Choroid plexus epithelial cell (primary cell): ENCODE measurements at regions not wholly inside any gene's neighbourhood (a gene's known extent, or its start where the extent isn't known, plus 50 kb on each side); places are given as distances from the start of the nearest gene placed in this dataset.

Experiments used
- DNase-seq: peaks from one replicate; pipeline ENCODE4 v3.0.0-alpha.2; 2010; ENCODE audit warnings: low read depth
- H3K4me3 ChIP-seq: 2 replicates; pipeline ENCODE4 v1.5.1; 2011; ENCODE audit warnings: low read depth, mild to moderate bottlenecking, control low read depth, low read length, moderate library complexity
- TF ChIP-seq, protein P1 (sequence below): conservative IDR thresholded peaks from 2 replicates; pipeline ENCODE4 v1.5.1; 2011; ENCODE audit warnings: low read depth, mild to moderate bottlenecking, control low read depth, inconsistent platforms, low read length, moderate library complexity

DNA sequence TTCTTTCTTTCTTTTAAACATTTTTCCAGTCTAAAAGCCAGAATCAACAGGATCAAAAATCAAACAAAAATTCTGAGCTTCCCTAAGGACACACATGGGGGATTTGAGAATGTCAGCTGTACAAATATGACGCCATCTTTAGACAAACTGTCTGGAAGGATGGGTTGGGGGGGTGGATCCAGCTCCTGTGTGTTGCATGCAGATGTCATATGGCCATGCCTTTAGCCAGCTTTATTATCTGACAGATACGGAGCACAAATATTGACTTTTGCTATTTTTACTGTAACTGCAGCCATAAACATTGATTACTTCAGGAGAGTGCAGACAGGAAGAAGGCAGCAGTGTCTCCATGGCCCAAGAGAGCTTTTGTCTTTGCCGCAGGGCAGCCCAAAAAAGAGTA is 279.4 kb upstream of the ELAC2 start:
- TF ChIP-seq, protein P1, sequence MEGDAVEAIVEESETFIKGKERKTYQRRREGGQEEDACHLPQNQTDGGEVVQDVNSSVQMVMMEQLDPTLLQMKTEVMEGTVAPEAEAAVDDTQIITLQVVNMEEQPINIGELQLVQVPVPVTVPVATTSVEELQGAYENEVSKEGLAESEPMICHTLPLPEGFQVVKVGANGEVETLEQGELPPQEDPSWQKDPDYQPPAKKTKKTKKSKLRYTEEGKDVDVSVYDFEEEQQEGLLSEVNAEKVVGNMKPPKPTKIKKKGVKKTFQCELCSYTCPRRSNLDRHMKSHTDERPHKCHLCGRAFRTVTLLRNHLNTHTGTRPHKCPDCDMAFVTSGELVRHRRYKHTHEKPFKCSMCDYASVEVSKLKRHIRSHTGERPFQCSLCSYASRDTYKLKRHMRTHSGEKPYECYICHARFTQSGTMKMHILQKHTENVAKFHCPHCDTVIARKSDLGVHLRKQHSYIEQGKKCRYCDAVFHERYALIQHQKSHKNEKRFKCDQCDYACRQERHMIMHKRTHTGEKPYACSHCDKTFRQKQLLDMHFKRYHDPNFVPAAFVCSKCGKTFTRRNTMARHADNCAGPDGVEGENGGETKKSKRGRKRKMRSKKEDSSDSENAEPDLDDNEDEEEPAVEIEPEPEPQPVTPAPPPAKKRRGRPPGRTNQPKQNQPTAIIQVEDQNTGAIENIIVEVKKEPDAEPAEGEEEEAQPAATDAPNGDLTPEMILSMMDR, result no peak
- DNase-seq, result peak; percentile 5
- no peak overlapping the region for H3K4me3 ChIP-seq

DNA sequence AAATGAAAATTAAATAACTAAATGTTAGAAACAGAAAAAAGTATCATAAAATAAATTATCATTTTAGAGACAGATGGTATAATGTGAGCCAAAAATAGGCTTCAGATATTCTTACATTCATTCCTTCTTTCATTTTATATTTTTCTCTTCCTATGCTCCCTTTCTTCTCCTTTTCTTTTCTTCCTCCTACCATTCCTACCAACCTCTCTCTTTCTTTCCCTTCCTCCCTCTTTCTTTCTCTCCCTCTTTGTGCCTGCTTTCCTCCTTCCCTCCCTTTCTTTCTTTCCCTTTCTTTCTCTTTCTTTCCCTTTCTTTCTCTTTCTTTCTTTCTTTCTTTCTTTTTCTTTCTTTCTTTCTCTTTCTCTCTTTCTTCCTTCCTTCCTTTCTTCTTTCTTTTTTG is 275.6 kb upstream of the ELAC2 start:
- no peak for DNase-seq
- TF ChIP-seq, protein P1, result no peak

DNA sequence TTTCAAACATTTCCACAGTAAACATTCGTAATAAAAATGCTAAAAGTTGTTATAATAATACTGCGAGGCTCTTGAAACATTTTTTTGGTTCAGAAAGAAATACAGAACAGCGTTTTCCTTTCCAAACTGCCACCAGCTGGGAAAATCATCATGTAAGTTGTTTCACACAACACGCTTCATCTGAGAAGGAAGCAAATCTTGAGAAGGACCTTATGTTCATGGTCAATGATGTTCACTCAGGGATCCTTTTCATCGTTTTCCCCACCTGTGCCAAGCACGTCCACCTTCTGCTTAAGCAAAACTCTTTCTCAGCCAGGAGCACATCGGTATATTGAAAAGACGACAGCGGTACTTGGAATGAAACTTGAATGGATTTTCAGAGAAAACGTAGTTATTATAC is 274.5 kb upstream of the ELAC2 start:
- TF ChIP-seq, protein P1, result no peak
- H3K4me3 ChIP-seq, result no peak overlapping the region
- no peak for DNase-seq

More for the DNA sequence above, 275.6 kb upstream of the ELAC2 start:
- no peak overlapping the region for H3K4me3 ChIP-seq

DNA sequence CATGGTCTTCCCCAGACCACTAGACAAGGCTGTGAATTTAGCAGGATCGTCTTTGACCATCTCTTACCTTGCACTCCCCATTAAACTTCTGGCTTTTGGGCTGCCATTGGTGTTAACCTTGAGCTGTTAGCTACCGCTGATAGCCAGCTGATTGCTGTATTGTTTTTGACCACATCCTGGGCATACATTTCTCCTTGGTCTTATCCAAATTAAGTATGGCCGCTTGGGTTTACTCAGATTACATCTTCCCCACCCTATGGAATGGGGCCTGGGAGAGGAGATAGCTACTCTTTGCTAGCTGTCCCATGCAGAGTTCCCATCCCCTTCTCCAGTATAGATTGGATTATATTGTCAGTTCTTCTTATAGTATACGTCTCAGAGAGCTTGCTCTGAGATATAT is 270.4 kb upstream of the ELAC2 start:
- TF ChIP-seq, protein P1, result no peak
- no peak overlapping the region for H3K4me3 ChIP-seq
- DNase-seq, result no peak

DNA sequence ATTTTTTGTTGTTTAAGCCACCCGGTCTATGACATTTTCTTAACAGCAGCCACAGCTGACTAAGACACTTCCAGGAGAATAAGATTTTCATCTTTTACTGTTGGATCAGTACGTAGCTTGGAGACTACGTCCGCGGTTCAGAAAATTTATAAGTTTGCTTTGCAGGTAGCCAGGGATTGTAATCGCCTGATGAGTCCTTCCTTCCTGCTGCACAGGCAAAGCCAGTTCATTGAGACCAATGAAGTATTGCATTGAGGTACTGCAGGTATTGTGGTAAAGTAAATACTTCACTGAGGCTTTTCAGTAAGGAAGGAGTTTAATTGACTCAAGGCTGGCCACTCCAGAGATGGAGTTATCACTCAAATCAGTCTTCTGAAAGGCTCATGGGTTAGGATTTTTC is 269.4 kb upstream of the ELAC2 start:
- H3K4me3 ChIP-seq, result no peak overlapping the region
- no peak for DNase-seq

DNA sequence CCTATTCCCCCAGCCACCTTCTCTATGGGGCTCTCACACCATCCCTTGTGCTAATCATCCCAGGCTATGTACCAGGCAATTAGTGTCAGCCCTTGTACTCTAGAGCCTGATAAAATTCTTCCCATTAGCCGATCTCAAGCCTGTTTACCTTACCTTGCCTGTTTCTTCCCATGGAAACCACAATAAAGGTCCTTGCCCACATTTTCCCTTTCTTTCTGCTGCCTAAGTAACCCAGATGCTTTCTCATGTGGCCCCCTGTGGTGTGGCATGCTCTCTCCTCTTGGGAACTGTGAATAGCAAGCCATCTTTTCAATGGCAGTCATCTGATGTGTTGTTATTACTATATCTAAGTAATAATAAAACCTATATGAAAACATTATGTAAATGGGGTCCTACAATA is 265.8 kb upstream of the ELAC2 start:
- peak; percentile 6 for DNase-seq
- TF ChIP-seq, protein P1, result no peak
- no peak overlapping the region for H3K4me3 ChIP-seq

More for the DNA sequence above, 269.4 kb upstream of the ELAC2 start:
- TF ChIP-seq, protein P1, result no peak

DNA sequence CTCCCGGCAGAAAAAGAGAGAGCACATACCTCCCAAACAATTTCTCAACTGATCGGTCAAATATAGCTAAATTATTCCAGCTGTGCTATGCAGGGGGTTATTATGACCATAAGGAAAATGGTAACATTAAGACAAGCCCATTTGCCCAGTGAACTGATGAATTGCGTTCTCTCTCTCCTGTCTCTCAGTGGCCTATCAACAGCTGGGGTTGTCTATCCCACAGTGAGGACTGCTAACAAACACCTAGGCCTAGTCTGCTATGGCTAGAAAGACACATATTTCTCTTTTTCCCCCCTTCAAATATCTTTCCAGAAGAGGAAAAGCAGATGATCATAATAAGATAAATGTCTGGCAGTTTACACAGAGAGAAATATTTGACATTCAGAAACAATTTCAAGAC is 263.8 kb upstream of the ELAC2 start:
- H3K4me3 ChIP-seq, result no peak overlapping the region
- TF ChIP-seq, protein P1, result no peak
- no peak for DNase-seq
